ENCODE measurements at regions not wholly inside any gene's neighbourhood (a gene's known extent, or its start where the extent isn't known, plus 50 kb on each side); places are given as distances from the start of the nearest gene placed in this dataset.
A peak's percentile ranks its signal among the peaks of the same experiment; 100 is the strongest.
"Not testable (repeated sequence)": the region's sequence is repeated elsewhere in the genome, so short reads cannot be mapped to it uniquely, and the experiment has no call there.

DNA sequence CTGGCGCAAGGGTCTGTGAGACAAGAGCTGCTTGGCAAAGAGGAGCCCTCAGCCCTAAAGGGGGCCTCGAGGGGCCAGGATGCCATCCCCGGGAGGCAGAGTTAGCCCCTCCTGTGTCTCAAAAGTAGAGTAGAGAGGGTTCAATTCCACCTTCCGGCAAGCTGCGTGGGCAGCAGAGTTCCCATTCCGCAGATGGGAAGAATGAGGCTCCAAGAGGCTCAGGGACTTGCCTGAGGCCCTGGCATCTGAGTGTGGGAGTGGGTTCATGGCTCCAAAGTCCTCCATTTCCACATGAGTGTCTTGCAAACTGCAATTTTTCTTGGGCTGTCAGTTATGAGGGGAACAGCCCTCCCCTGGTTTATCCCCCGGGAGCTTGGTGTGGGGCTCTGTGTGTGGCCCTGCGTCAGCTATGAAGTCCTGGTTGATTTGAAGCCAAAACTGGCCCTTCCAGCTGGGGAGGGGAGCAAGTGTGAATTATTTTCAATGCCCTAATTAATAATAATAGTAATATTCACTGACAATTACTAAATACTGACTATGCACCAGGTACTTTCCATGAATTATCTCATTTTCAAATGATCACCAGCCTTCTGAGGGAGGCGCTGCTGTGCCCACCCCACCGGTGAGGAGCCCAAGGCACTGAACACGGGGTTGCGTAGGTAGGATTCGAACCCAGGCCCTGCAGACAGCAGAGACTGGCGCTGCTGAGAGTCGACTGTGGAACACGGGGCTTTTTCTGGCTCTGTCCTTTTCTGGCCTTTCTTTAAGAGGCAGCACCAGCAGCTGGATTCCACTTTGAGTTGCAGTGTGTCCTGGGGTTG is 153.0 kb upstream of the PTPN1 start:
- Mint-ChIP-seq H3K36me3 (no peaks in the 10 kb centered on the region), H3K4me1 (peaks cover 0 to 3% (median 0%) of the 10 kb centered on the region in 3 donors), H3K9me3 (peaks cover 0 to 2% (median 0%) of the 10 kb centered on the region in 3 donors), H3K4me3 (no peak overlapping the region), H3K27me3 (peaks cover 17% of the 10 kb centered on the region), H3K27ac (no peak overlapping the region)

DNA sequence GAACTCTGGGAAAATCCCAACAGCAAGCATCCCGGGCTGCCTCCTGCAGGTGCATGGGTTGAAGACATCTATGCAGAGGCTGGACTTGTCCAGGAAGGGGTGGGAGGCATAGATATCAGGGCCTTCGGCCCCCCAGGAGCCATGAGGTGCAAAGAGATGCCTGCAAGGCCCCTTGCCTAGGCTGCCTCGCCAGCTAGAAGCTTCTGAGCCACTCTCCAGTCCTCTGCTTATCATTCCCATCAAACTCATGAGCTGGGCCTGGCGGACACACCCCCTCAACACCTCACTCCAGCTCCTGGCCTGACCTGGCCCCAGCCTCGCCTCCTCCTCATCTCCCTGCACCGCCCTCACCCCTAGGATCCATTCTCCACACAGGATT is 152.4 kb upstream of the PTPN1 start:
- Mint-ChIP-seq H3K4me3 (no peak overlapping the region), H3K27ac (no peak overlapping the region), H3K4me1 (peaks cover 0 to 3% (median 0%) of the 10 kb centered on the region in 3 donors), H3K36me3 (no peaks in the 10 kb centered on the region), H3K27me3 (peaks cover 13% of the 10 kb centered on the region), H3K9me3 (peaks cover 0 to 2% (median 0%) of the 10 kb centered on the region in 3 donors)

DNA sequence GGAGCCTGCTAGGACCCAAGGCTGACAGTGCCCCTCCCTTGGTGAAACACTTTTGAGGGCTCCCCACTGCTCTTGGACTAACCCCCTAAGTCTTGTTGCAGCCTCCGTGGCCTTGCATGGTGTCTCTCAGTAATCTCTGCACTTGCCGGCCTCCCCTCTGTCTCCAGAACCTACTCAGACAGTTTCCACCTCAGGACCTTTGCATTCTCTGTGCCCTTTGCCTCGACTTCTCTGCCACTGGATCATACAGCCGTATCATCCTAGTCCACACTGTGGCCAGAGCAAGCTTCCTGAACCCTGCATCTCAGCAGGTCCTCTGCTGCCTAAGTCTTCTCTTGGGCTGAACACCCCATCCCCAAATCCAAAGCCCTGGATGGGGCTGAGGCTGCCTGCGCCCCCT is 152.0 kb upstream of the PTPN1 start:
- H3K36me3 Mint-ChIP-seq, result no peaks in the 10 kb centered on the region
- peak overlapping the region in 1 of 4 donors; percentile 14 for H3K4me3 Mint-ChIP-seq
- H3K27me3 Mint-ChIP-seq, result peaks cover 16% of the 10 kb centered on the region
- H3K4me1 Mint-ChIP-seq, result peaks cover 0 to 3% (median 0%) of the 10 kb centered on the region in 3 donors
- peak overlapping the region in 1 of 3 donors; percentile 79 for H3K27ac Mint-ChIP-seq
- H3K9me3 Mint-ChIP-seq, result peaks cover 0 to 2% (median 0%) of the 10 kb centered on the region in 3 donors

DNA sequence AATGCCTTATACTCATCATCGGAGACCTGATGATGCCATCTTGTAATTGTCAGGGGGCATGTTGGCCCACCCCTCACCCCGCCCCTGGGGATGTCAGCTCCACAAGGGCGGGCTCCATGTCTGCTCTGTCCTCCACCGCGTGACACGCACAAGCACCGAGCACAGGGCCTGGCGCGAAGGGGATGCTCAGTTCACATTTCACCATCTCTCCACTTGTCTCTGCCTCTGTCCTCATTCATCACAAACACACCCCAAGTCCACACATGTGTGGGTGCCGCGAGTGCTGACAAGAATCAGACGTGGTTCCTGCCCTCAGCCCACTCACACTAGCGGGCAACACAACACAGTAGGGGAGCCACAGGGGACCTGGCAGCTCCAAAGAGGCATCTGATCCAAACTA is 151.2 kb upstream of the PTPN1 start:
- no peaks in the 10 kb centered on the region for H3K4me1 Mint-ChIP-seq
- H3K9me3 Mint-ChIP-seq, result peaks cover 0 to 2% (median 0%) of the 10 kb centered on the region in 3 donors
- peaks cover 19% of the 10 kb centered on the region for H3K27me3 Mint-ChIP-seq
- no peak overlapping the region for H3K27ac Mint-ChIP-seq
- H3K4me3 Mint-ChIP-seq, result no peak overlapping the region
- no peaks in the 10 kb centered on the region for H3K36me3 Mint-ChIP-seq

DNA sequence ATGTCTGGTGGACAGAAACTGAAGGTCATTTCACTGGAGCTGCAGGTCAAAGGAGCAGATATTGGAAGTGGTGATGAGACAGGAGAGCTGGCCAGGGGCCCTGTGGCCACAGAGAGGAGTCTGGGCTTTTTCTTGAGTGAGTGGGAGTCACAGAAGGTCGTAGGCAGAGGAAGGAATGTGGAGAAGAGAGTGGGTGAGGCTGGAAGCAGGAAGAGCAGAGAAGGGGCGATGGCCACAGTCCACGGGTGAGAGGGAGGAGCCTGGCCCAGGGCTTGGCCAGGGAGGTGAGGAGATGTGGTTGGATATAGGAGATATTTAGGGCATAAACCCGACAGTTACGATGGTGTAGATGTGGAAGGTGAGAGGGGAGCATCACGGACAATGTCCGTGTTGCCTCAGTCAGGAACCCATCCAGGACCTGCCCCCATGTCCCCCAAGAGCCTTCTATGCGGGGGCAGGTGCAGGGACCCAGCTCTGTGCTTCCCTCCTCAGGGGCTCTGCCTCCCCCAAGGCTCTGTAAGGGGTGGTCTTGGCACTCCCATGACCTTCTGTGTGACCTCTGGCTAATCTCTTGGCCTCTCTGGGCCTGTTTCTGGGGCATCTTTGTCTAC is 150.5 kb upstream of the PTPN1 start:
- H3K36me3 Mint-ChIP-seq, result no peaks in the 10 kb centered on the region
- H3K4me3 Mint-ChIP-seq, result no peak overlapping the region
- peaks cover 24% of the 10 kb centered on the region for H3K27me3 Mint-ChIP-seq
- no peak overlapping the region for H3K27ac Mint-ChIP-seq
- no peaks in the 10 kb centered on the region for H3K4me1 Mint-ChIP-seq
- peaks cover 0 to 2% (median 0%) of the 10 kb centered on the region in 3 donors for H3K9me3 Mint-ChIP-seq

DNA sequence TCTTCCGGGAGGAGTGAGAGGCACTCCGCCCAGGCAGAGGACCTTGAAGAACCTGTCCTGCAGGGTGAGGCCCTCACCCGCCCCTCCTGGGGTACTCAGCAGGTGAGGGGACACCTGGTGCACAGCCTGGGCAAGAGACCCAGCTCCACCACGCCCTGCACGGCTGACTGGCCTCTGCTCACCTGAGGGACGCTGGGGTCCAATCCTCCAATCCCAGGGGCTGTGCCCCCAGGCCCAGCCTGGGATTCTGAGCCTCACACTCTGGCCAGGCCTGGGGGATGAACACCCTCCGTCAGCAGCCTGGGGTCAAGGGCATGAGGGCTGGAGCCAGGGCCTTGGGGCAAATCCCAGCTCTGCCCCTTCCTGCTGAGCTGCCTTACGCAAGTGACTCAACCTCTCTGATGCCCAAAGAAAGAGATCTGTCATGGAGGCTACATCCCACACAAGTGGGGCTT is 149.9 kb upstream of the PTPN1 start:
- no peaks in the 10 kb centered on the region for H3K36me3 Mint-ChIP-seq
- peaks cover 20% of the 10 kb centered on the region for H3K27me3 Mint-ChIP-seq
- no peak overlapping the region for H3K4me3 Mint-ChIP-seq
- H3K4me1 Mint-ChIP-seq, result no peaks in the 10 kb centered on the region
- no peak overlapping the region for H3K27ac Mint-ChIP-seq
- peaks cover 0 to 2% (median 0%) of the 10 kb centered on the region in 3 donors for H3K9me3 Mint-ChIP-seq

DNA sequence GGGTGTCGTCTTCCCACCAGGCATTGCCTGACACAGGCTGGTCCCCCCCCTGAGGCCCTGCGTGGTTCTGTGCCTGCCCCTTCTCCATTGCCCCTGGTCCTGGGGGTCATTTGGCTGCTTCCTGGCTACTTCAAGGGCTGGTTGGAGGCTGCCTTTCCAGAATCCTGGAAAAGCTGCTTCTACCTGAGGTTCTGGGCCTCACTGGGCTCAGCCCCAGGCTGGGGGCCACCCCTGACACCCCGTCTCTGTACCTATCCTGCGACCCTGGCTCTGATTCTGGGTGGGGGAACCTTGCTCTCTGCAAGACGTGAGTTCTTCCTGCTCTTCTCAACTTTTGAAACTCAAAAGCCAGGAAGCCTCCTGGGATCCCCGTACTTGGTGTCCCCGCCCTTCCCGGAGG is 149.3 kb upstream of the PTPN1 start:
- no peaks in the 10 kb centered on the region for H3K4me1 Mint-ChIP-seq
- no peak overlapping the region for H3K27ac Mint-ChIP-seq
- peaks cover 24% of the 10 kb centered on the region for H3K27me3 Mint-ChIP-seq
- peaks cover 0 to 2% (median 0%) of the 10 kb centered on the region in 3 donors for H3K9me3 Mint-ChIP-seq
- no peaks in the 10 kb centered on the region for H3K36me3 Mint-ChIP-seq
- H3K4me3 Mint-ChIP-seq, result no peak overlapping the region

DNA sequence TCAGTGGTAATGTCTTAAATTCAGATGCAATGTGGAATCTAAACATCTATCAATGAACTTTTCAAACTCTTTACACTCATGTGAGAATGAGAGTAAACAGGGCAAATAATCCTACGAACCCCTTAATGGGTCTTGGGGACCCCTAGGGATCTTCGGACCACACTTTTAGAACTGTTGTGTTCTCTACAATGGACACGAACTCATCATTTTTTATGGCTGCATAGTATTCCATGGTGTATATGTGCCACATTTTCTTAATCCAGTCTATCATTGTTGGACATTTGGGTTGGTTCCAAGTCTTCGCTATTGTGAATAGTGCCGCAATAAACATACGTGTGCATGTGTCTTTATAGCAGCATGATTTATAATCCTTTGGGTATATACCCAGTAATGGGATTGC is 148.0 kb upstream of the PTPN1 start:
- not testable (repeated sequence) for H3K4me3 Mint-ChIP-seq

DNA sequence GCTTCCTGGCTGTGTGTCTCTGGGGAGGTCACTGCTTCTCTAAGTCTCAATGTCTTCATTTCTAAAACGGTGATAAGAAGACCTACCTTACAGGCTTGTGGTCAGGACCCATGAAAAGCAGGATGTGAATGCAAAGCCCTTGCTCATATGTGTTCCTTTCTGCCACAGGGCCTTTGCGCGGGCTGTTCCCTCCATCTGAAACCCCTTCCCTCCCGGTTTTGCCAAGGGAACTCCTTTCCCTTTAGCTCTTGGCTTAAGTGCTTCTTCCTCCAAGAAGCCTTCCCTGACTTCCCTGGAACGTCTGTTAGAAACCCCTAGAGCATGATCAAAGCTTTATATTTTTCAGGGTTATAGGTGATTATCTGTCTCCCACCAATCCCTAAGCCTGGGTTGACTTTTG is 147.2 kb upstream of the PTPN1 start:
- peaks cover 0 to 2% (median 0%) of the 10 kb centered on the region in 3 donors for H3K9me3 Mint-ChIP-seq
- H3K27ac Mint-ChIP-seq, result no peak overlapping the region
- no peak overlapping the region for H3K4me3 Mint-ChIP-seq
- H3K4me1 Mint-ChIP-seq, result no peaks in the 10 kb centered on the region
- no peaks in the 10 kb centered on the region for H3K36me3 Mint-ChIP-seq
- peaks cover 23% of the 10 kb centered on the region for H3K27me3 Mint-ChIP-seq

More for the DNA sequence above, 148.0 kb upstream of the PTPN1 start:
- H3K36me3 Mint-ChIP-seq, H3K9me3 Mint-ChIP-seq, H3K4me1 Mint-ChIP-seq, H3K27ac Mint-ChIP-seq: not testable (repeated sequence)
- peaks cover 23% of the 10 kb centered on the region for H3K27me3 Mint-ChIP-seq

DNA sequence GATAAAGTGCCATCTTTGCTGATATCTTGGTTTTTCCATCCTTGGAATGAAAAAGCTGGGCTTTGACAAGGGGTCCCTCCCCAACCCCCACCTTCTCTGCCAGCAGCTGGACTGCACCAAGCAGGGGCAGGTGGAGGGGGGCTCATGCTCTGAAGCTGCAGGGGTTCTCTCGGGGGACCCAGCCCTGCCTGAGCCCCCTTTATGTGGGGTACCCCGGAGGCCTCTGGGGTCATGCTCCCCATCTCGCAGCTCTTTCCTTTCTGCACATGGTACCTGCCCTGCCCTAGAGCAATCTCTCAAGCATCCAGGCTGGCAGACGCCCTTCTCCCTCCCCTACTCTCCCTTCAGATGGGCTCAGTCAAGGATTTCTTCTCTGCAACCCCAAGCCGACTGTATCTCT is 146.7 kb upstream of the PTPN1 start:
- Mint-ChIP-seq H3K27ac (no peak overlapping the region), H3K9me3 (peaks cover 0 to 2% (median 0%) of the 10 kb centered on the region in 3 donors), H3K4me3 (peak overlapping the region in 1 of 4 donors; percentile 6), H3K4me1 (no peaks in the 10 kb centered on the region), H3K36me3 (no peaks in the 10 kb centered on the region), H3K27me3 (peaks cover 24% of the 10 kb centered on the region)

DNA sequence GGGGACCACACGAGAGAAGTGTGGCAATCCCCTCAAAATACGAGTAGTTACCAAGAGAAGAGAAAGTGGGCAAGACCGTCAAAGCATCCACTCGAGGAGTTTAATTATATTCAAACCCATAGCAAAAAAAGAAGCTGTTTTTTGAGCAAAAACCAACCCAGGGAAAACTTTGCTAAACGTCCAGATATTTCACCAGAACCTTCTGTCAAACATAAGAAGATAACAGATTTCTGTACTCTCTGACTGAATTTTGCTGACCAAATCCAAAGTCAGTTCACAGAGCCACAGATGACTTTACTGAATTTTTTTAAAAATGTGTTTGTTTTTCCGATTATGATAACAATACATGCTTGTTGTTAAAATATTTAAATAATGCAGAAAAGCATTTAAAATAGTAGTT is 145.6 kb upstream of the PTPN1 start:
- no peak overlapping the region for H3K4me3 Mint-ChIP-seq
- peaks cover 25% of the 10 kb centered on the region for H3K27me3 Mint-ChIP-seq
- no peaks in the 10 kb centered on the region for H3K4me1 Mint-ChIP-seq
- H3K36me3 Mint-ChIP-seq, result no peaks in the 10 kb centered on the region
- H3K9me3 Mint-ChIP-seq, result peaks cover 0 to 2% (median 0%) of the 10 kb centered on the region in 3 donors
- no peak overlapping the region for H3K27ac Mint-ChIP-seq

DNA sequence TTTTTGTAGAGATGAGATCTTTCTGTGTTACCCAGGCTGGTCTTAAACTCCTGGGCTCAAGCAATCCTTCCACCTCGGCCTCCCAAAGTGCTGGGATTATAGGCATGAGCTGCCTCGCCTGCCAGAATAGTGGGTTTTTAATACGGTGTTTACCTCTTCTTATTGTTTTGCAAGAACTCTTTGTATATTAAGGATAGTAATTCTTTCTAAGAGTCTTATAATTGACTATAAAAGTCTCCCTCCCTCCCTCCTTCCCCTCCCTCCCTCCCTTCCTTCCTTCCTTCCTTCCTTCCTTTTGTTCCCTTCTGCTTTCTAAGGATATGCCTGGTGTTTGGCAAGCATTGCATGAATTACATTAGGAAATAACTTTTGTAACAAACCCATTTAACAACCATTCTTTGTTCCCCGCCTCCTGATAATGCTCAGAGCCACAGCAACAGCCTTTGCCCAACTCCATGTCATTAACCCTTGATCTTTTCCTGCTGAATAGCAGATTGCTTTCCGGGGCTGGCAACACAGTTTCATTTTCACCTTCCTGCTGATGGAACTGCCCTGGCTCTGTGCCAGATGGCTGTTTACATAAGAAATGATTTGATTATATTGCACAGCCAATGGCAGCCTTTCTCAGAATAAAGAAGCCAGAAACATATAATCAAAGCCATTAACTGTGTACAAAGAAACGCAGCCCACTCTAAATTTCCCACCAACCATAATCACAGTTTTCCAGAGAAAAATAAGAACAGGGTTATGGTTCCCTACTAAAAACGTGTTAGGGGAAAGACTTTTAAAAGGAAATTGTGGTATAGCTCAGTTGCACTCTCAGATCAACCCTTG is 143.7 kb upstream of the PTPN1 start:
- Mint-ChIP-seq H3K4me3 (no peak overlapping the region), H3K4me1 (no peaks in the 10 kb centered on the region), H3K36me3 (no peaks in the 10 kb centered on the region), H3K27ac (no peak overlapping the region), H3K27me3 (peaks cover 27% of the 10 kb centered on the region), H3K9me3 (peaks cover 0 to 2% (median 0%) of the 10 kb centered on the region in 3 donors)

DNA sequence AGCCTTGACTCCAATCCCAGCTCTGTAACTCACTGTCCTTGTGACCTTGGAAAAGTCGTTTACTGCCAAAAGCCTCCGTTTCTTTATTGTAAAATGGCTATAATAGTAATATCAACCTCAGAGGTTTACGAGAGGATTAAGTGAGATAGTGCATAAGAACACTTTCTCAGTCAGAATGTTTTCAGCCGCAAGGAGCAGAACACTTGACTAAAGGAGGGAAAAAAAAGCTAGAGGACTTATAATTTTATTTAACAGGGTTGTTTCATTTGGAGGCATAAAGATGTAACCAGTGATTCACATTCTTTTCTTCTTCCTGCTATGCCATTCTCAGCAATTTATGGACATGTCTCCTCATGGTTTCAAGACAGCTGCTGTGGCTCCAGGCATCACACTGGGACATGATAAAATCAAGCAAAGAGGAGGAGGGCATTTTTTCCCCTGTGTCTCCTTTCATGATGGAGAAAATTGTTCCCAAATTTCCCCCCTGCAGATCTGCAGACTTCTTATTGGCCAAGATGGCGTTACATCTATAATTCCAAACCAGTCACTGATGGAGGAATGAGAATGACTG is 143.0 kb upstream of the PTPN1 start:
- Mint-ChIP-seq H3K4me1 (no peaks in the 10 kb centered on the region), H3K27me3 (peaks cover 22% of the 10 kb centered on the region), H3K36me3 (no peaks in the 10 kb centered on the region), H3K27ac (no peak overlapping the region), H3K9me3 (no peaks in the 10 kb centered on the region), H3K4me3 (no peak overlapping the region)

DNA sequence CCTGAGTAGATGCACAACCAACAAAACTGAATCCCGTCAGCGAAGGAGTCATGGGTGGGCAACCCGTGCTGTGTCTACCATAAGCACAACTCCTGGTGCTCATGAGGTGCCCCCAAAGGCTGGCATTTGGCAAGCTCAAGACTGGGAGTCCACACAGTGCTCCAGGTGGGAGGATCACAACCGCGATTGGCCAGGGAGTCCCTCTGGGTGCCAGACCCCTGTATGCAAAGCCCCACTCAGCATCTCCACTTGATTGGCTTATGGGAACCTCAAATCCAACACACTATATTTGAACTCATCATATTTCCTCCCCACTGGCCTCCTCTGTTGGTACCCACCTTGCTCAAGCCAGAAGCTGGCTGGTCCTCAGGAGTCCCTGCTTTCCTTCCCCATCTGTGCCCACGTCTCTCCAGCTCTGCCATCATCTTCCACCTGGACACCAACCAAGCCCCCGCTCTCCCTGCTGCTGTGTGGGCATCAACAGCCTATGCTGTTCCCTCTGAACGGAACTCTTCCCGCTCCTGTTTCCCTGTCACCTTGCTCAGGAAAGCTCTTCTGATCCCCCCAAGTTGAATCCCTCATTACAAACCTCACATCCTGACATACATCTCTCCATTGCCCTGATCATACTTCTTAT is 142.3 kb upstream of the PTPN1 start:
- Mint-ChIP-seq H3K27me3 (peaks cover 28% of the 10 kb centered on the region), H3K27ac (no peak overlapping the region), H3K36me3 (no peaks in the 10 kb centered on the region), H3K9me3 (no peaks in the 10 kb centered on the region), H3K4me3 (peak overlapping the region in 1 of 4 donors; percentile 67), H3K4me1 (no peaks in the 10 kb centered on the region)

All from IgD-negative memory B cell (primary cell).